Activated T-cell treated with anti-CD3 and anti-CD28 coated beads for 48 hours (primary cell): ENCODE measurements at regions not wholly inside any gene's neighbourhood (a gene's known extent, or its start where the extent isn't known, plus 50 kb on each side); places are given as distances from the start of the nearest gene placed in this dataset.
A peak's percentile ranks its signal among the peaks of the same experiment; 100 is the strongest.

Source experiments
- DNase-seq: peaks from one replicate; pipeline ENCODE4 v3.0.0-alpha.2; 2020; ENCODE audit warnings: low read depth

DNA sequence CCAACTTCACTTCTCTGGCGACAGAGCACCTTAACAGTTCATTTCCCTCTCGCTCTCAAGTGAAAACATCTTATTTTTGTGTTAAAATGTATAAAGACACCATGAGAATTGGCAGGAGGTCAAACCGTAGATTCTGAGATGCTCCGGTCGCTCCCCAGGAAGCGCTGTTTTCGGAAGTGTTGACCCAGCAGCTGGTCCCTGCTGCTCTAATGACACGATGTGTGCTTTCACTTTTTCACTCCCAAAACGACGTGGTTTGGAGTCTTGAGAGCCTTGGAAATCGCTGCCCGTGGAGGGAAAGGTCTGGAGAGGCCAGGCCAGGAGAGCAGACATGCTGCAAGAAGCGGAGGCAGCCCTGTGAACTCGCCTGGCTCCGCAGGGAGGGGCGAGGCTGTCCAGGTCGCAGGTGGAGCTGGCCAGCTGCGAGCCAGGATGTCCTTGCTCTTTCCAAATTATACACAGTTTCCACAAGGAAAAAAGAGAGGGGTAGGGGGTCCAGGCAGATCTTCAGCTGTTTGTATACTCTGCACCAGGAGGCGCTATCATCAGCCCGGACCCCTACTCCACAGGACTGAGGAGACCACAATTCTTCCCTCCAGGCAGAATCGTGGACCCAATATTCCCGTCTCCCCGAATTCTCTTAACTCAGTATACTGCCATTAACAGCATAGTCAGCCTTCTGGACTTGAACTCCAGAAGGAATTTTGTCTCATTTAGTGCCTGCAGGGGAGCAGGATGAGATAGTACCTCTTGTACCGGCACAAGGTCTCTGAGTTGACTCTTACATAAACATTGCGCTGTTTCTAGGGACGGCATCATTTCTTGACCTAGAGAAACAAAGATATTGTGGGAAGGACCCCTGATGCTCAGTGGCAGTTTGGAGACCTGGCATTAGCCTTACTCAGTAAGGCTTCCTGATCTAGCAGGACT lies 248.6 kb upstream of the ANKRD55 start:
- DNase-seq, result peak; percentile 7

DNA sequence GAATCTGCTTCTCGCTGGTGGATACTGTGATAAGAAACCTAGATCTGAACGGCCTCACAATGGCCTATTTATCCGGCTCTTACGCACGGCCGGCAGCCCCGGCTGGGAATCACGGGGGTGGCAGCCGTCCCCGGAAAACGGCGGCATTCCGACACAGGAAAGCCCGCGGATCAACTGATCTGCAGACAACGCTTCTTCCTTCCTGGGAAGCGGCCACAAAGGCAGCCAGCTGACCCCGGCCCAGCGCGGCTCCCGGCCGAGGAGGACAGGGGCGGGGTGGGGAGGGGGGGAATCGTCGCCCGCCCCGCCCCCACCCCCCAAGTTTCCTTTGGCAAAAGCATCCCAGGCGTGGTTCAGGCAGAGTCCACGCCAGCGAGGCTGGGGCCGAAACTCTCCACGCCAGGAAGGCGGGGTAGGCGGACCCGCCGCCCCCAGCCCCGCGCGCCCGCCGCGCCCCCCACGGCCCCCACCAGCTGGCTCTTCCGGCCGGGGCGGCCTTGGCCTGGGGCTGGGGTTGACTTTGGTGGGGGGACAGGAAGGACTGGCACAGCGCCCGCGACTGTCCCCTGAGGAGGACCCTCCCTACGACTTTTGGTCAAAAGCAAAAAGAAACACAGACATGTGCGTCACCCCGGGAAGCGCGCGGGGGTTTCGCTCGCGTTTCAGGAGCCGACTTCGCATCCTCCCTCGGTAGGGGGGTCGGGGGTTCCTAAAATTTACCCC lies 247.7 kb upstream of the ANKRD55 start:
- peak; percentile 15 for DNase-seq

DNA sequence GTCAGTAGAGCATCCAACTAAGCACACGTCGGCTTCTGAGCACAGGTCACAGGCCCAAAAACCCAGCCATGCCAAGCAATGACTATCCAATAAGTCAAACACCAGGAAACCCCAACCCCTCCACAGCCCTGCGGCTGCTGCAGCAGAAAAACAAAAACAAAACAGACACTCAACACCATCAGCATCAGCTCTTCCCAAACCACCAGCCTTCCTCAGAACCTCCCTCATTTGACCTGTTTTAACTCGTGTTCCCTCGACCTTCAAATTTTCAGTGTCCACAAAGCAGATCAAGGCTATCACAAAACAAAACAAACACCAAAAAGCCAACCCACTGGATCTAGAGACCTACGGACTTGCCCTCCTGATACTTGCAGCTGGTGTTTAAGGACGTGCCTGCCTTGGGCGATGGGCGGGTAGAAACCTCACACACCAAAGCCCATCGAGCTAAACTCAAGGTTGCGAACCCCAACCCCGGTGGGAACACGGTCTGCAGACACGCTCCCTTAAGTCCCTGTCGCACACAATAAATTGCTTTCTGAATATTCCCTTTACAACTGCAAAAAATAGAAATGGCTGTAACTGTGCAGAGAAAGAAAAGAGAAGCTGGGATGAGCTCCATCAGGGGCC lies 247.1 kb upstream of the ANKRD55 start:
- peak; percentile 5 for DNase-seq

DNA sequence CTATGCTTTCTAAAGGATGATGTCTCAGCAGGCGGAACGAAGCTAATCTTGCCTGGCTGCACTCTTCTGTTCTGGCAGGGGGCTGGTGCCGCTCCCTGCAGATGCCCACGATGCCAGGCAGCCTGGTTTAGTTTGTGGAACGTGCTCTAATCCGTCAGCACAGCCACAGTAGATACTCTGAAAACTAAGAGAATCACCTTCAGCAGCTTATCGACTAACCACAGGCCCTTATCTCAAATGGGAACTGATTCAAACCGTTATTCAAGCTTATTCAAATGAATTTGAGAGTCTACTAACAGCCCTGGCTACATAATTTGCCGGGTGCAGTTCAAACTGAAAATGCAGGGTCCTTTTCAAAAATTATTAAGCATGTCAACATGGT lies 246.6 kb upstream of the ANKRD55 start:
- no peak for DNase-seq

DNA sequence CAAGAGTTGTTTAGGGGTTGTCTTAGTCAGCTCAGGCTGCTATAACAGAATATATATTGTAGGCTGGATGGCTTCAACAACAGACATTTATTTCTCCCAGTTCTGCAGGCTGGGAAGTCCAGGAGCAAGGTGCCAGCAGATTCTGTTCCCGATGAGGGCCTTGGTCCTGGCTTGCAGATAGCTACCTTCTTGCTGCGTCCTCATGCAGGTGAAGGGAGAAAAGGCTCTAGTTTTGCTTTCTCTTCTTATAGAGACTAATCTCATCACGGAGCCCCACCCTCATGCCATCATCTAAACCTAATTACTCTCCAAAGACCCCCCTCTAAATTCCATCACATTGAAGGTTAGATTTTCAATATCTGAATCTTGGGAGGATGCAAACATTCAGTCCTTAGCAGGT lies 246.0 kb upstream of the ANKRD55 start:
- DNase-seq, result no peak

DNA sequence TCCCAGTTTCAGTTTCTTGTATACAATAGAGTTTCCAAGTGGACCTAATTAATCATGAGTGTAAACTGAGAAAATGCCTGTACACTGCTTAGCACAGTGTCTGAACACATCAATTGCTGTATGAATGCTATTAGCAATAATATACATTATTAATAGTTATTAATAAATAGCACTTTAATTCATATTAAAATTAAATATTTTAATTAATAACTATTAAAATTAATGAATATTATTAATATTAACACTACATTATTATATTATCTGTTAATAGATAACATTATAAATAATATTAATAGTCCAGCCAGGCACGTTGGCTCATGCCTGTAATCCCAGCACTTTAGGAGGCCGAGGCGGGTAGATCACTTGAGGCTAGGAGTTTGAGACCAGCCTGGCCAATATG lies 244.9 kb upstream of the ANKRD55 start:
- DNase-seq, result no peak

DNA sequence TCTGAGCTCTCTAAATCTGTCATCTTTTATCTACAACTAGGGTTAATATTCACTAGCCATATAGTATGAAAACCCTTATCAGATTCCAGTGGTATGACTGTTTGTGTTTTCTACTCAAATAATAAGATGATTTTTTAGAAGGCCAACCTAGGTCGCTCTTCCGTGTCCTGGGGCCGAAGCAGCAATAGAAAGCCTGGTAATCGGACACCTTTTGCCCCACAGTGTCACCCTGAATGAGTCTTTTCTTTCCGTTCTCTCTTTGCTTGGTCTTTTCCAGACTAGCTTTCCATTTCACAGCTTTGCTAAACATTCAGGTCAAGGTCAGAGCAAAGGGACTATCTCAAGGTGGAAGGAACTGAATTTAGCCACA lies 243.3 kb upstream of the ANKRD55 start:
- no peak for DNase-seq

DNA sequence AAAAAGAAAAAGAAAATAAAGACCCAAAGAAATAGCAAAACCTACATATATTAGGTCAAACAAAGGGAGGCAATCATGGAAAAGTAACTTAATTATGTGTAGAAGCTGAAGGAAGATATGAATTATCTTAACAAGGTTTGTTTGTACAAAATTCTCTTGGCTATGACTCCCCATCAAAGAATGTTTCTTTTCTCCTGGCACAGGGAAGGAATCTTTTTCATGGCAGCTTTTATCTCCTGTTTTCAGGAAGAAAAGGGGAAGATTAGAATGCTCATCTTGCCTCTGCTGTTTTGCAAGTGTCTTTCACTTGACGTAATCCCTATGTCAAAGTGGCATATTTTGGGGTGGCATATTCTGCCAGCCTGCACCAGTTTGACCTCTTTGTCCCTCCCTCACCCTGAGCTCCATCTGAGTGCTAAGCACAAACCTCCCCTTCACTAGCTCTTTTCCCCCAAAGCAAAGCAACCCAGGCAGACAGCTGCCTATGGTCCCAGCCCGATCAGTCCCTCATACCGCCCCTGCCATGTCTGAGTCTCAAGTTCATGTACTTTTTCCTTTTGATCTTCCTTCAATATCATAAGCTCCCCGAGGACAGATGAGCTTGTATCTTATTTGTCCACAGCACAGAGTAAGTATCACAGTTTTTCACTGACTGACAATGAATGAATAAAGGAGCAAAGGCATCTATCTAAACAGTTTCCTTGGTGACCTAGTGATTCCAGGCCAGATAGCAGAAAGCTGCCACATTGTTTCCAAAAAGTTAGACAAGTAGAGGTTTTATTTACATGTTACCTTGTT lies 242.8 kb upstream of the ANKRD55 start:
- DNase-seq, result no peak

DNA sequence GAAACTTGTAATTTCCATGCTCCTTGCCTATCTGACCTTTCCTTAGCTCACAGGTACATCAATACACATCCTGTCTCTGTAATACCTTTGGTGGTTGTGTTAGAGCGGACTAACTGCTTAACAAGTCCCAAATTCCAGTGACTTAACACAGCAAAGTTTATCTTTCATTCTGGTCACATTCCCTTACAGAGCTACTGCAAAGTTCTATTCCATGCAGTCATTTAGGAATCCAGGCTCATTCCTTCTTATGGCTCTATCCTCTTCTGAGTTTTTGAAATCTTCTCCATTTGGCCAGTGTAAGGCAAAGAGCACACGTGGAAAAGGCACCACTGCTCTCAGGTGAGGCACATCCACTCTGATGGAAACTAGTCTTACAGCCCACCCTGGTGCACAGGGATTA lies 238.6 kb upstream of the ANKRD55 start:
- DNase-seq, result no peak

DNA sequence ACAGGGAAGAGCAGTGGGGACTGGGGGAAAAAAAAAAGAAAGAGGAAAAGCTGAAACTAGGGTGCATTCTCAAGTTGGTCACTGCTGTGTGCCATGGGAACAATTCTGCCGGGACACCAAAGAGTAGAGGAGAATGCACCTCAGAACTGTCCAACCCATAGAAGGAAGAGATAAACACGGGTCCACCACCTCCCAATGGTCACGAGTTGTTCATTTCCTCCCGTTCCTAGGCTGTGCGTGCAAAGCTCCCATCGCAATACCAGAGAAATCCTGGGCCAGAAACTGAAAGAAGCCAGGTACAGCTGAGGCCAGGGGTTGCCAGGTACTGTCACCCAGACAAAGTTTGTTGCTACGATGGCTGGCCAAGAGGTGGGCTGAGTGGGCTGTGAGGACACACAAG lies 236.9 kb upstream of the ANKRD55 start:
- DNase-seq, result no peak

DNA sequence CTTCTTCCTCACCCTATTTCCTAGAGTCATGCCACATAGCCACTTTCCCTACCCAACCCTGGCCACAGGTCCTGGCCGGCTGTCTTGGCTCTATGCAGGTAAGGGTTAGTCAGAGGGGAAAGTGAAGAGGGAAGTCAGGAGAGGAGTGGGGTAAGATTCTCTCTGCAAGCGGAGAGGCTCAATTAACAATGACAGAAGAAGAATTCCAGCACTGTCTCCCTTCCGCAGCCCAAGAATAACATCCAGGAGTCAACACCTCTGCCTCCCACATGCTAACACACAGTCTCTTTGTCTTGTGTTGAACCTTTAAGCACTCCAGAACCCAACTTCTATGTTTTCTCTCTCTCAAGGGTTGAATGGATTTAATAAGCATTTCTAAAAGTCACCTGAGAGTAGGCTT lies 235.1 kb upstream of the ANKRD55 start:
- DNase-seq, result no peak

DNA sequence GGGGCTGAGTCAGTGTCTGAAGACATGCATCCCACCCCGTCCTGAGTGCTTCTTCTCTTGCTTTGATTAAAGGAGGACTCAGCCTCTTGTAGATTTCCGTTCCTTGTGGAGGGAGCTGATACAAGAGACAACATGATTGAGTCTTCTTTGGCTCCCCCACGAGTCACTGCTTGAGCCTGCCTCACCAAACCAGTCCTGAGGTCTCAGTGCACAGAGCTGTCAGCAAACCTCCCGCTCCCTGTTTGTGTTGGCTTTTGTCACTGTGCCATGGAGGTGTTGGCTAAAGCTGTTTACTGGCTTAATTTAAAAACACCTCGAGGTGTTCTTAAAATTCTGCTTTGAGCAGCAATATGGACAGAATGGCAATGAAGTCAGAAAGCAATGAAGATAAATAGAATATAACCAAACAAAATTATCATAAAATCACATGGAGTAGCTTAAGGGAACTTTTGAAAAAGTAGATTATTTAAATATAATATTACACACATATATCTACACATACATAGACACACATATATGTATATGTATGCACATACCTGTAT lies 234.1 kb upstream of the ANKRD55 start:
- no peak for DNase-seq

DNA sequence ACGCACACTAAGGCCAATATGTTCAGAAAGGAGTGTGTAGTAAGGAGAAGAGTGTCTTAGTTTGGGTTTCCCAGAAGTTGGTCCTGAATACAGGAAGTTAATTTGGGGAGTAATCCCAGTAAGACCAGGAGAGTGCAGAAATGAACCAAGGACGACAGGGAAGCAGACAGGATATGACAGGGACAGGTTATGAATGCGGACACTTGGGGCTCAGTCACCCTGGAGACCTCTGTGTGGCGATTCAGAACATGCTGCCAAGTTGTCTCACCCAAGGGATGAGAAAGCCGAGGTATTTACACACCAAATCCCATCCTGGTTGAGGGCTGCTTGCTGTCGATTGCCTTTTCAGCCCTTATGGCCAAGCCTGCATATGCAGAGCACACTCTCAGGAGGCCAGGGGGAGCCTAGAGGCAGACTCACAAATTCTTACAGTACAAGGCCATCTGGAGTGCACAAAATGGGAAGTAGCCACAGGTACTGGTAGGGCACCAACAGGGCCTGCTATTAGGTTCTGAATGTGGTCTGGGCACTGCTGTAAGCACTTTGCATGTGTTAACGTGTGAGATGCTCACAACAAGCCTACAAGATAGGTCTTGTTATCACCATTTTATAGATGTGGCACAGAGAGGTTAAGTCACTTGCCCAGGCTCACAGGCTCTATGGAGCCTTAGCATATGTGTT lies 233.1 kb upstream of the ANKRD55 start:
- DNase-seq, result no peak

DNA sequence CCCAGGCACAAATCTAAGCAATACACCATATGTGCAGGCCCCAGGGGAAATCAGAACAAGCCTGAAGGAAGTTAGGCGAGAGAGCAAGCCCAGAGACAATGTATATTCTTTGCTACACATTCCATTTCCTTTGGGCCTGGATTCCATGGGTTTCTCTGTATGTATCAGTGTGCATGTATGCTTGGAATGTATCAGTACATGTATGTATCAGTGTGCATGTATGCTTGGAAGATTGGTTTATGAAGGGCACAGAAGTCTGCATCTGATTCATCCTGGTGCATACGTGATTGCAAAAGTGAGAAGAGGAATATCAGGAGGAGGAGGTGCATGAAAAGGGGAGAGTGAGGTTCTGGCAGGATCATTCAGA lies 232.6 kb upstream of the ANKRD55 start:
- no peak for DNase-seq

DNA sequence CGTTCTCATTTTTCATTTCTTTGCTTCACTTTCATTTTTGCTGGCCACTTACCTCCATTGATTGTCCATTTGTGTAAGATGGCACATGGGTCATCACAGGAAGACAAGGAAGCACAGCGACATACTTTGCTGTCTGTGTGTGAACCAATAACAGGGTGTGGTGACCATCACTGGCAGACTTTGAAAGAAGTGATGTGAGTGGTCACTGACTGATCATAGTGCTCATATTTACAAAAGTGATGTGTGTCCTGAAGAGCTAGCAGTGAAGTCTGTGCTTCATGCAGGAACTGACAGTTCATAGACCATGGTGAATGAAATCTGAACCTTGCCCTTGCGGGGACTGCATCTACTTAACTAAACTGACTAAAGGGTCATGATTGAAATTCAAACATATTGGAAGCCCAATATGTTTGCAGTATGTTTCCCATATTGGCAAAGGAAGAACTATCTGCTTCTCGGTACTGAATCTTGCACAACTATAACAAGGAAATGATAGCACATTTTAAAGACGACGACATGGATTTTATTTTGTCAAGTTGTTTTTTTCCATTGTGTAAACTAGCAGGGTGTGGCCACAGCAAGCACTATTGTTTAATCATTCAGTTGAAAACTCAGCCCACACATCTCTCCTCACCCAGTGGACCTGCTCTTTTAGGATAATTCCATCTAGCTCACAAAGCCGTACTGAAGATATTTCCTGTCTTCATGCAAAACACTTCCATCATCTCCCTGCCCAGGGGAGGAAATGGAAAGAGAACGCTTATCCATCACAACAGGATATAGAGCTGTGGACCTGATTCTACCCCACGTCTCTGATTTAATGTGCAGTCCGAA lies 232.0 kb upstream of the ANKRD55 start:
- DNase-seq, result no peak

DNA sequence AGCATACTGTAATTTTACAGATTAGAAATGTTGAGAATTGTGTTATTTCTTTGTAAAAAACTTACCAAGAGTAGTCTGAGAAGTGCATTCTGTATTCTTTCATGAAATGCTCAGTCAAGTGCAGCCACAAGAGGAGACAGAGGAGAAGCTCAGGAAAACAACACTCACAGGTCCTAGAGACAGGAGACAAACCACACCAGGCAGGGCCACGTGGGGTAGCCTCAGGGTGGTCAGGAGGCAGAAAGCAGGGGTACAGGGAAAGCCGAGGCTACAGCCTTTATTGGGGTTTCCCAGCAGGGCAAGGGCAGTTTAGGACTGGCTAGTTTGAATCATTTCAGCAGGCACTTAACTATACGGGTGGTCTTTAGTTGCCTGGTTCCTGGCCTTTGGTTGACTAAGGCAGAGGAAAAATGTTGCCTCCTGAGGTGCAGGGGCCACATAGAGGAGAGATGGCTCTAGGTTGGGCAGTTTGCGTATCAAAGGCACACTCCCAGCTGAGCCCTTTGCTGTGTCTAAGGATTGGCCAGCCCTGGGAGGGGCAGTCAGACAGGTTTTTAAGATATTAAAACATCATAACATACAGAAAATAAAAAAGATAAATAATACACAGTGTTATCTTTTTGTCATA lies 230.9 kb upstream of the ANKRD55 start:
- DNase-seq, result no peak

DNA sequence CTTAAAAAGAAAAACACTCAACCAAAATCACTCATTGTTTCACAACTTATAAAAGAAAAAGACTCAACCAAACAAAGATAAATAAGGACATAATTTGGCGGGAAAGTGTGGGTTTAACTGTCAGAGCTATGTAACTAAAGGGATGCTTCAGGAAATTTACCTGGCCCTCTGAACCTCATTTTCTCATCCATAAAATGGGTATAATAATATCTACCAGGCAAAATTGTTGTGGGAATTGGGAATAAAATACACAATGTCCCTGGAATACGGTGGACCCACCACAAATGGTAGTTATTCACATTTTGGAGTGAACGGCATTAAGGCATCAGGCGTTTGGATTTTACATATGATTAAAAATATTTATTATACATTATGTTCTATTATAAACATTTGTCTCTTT lies 228.5 kb upstream of the ANKRD55 start:
- DNase-seq, result no peak

DNA sequence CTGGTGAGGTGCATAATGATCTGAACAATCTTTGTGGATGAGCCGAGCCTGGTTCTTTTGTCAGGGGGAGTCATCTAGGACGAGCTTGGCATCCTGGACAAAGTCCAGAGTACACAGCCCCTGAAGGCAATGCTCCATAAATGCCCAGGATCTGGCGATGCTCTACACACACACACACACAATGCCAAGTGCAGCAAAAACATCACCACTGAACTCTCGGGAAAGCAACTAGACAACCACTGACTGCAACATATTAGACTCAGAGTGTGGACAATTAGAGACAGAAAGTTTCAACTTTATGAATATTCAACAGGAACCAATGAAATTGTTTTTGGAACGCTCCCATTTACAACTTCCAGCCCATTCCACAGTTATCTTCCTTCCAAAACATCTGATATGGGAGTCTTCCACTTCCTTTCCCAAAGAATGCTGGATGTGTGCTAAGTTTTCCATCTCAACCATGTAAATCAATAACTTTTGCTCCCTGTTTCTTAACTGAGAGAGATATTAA lies 227.6 kb upstream of the ANKRD55 start:
- DNase-seq, result no peak

DNA sequence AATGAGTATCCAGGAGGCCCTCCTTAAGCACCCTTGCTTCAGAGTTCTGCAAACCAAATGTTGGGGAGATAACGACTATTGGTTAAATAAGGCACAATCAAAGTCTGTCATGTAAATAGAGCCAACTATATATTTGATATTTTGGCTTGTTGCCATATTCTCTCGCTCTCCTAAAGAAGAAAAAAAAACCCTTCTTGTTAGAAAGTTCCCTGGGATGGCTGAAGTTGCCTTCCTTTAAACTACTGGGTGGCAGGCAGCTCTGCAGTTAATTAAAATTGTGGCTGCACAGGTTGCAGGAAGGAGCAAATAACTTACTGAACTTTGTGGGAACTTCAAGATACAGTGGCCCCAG lies 227.0 kb upstream of the ANKRD55 start:
- no peak for DNase-seq
